Cardiac muscle cell (in vitro differentiated cells and primary cell): ENCODE measurements at regions not wholly inside any gene's neighbourhood (a gene's known extent, or its start where the extent isn't known, plus 50 kb on each side); places are given as distances from the start of the nearest gene placed in this dataset.

Source experiments
- DNase-seq, 2 donors: peaks; one replicate each; pipeline versions ENCODE4 v3.0.0 to v3.0.0-alpha.2; 2010 to 2017; ENCODE audit warnings: low read depth in 1 of 2, low spot score in 1 of 2
- H3K27ac ChIP-seq: fragments of 200-600 bp; sonication (generic); 2 replicates; pipeline ENCODE4 v1.5.1; 2016
- H3K27me3 ChIP-seq: fragments of 200-600 bp; sonication (generic); 2 replicates; pipeline ENCODE4 v1.6.0; 2016; ENCODE audit warnings: control low read depth
- H3K36me3 ChIP-seq: fragments of 200-600 bp; sonication (generic); 2 replicates; pipeline ENCODE4 v1.5.1; 2016; ENCODE audit warnings: control low read depth
- H3K4me1 ChIP-seq: fragments of 200-600 bp; sonication (generic); 2 replicates; pipeline ENCODE4 v1.8.1; 2017; ENCODE audit warnings: low read depth, mild to moderate bottlenecking, mixed run types
- H3K4me3 ChIP-seq: fragments of 200-600 bp; sonication (generic); 2 replicates; pipeline ENCODE4 v1.5.1; 2016; ENCODE audit warnings: mild to moderate bottlenecking
- H3K9me3 ChIP-seq: fragments of 200-600 bp; sonication (generic); 2 replicates; pipeline ENCODE4 v1.5.1; 2017; ENCODE audit warnings: low read depth, mild to moderate bottlenecking, control low read depth
- TF ChIP-seq, protein P1 (sequence below): IDR thresholded peaks from 2 replicates; pipeline ENCODE4 v1.5.1; 2012; ENCODE audit warnings: low read depth, mild to moderate bottlenecking, low read length

DNA sequence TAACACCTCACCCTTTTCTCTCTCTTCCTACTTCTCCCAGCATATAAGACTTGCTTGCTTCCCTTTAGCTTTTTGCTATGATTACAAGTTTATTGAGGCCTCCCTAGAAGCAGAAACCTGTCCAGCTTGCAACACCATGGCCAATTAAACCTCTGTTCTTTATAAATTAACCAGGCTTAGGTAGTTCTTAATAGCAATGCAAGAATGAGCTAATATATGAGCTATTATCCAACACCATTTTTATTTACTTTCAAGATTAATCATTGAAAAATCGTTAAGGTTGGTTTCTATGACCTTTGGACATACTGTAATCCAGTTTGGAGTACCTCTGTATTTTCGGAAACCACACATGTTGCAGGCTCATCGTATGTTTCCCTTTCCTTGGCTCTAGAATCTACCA, 643.1 kb downstream of the ZPLD1 start:
- TF ChIP-seq, protein P1, sequence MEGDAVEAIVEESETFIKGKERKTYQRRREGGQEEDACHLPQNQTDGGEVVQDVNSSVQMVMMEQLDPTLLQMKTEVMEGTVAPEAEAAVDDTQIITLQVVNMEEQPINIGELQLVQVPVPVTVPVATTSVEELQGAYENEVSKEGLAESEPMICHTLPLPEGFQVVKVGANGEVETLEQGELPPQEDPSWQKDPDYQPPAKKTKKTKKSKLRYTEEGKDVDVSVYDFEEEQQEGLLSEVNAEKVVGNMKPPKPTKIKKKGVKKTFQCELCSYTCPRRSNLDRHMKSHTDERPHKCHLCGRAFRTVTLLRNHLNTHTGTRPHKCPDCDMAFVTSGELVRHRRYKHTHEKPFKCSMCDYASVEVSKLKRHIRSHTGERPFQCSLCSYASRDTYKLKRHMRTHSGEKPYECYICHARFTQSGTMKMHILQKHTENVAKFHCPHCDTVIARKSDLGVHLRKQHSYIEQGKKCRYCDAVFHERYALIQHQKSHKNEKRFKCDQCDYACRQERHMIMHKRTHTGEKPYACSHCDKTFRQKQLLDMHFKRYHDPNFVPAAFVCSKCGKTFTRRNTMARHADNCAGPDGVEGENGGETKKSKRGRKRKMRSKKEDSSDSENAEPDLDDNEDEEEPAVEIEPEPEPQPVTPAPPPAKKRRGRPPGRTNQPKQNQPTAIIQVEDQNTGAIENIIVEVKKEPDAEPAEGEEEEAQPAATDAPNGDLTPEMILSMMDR, result no peak
- no peak overlapping the region for H3K4me3 ChIP-seq
- H3K27me3 ChIP-seq, result no peaks in the 10 kb centered on the region
- H3K9me3 ChIP-seq, result no peaks in the 10 kb centered on the region
- no peaks in the 10 kb centered on the region for H3K36me3 ChIP-seq
- H3K27ac ChIP-seq, result no peak overlapping the region
- no peaks in the 10 kb centered on the region for H3K4me1 ChIP-seq
- DNase-seq, result no peak

DNA sequence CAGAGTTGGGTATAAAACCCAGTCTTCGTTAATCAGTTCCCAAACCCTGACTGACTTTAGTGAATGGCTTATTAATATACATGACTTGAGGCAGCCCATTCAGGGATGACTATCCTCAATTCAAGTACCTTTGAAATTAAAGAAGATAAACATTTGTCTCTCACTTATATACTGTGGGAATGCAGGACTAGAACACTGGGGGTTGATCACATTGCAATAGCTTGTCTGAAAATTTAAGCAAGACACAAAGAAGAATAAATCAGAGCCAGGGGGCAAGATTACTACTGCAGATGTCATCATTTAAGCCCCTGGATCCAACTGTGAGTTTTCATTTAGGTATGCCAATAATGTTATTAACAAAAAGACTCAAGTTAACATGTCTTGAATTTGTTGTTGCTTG, 647.7 kb downstream of the ZPLD1 start:
- H3K27me3 ChIP-seq, result no peaks in the 10 kb centered on the region
- DNase-seq, result no peak
- no peaks in the 10 kb centered on the region for H3K36me3 ChIP-seq
- no peaks in the 10 kb centered on the region for H3K4me1 ChIP-seq
- no peak overlapping the region for H3K4me3 ChIP-seq
- TF ChIP-seq, protein P1, result no peak
- no peaks in the 10 kb centered on the region for H3K9me3 ChIP-seq
- no peak overlapping the region for H3K27ac ChIP-seq

DNA sequence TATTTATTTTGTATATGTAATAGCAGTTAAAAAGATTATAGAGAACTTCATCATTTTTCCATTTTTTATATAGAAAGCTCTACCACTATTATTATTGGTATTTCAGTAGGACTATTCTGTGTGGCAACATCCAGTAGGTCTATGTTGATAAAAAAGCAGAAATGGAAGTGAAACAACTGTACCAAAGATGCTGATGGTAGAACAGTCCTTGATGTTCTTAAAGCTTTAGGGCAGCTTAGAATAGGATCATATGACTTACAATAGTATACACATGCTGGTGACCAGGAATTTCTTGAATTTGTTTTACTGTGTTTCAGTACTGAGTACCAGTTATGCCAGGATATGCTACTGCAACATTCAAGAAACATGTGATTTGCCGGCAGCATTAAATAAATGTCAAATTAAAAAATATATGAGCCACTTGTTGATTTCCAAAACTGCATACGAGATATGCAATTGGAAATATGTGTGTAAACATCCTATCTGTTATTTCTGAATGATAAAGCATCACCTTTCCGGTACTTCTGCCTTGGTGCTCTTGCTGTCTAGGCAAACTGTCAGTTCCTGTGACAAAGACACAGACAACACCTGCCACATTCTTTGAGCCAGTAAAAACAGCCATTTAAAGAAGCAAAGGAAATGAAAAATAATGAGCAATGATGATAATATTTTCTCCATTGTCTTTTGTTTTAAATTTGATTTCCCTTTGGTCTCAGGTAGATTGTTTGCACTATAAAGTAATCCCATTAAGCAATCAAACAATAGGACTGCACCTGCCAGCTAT, 649.2 kb downstream of the ZPLD1 start:
- TF ChIP-seq, protein P1, result no peak
- H3K36me3 ChIP-seq, result no peaks in the 10 kb centered on the region
- DNase-seq, result no peak
- H3K27me3 ChIP-seq, result no peaks in the 10 kb centered on the region
- no peak overlapping the region for H3K4me3 ChIP-seq
- no peaks in the 10 kb centered on the region for H3K4me1 ChIP-seq
- no peaks in the 10 kb centered on the region for H3K9me3 ChIP-seq
- H3K27ac ChIP-seq, result no peak overlapping the region

DNA sequence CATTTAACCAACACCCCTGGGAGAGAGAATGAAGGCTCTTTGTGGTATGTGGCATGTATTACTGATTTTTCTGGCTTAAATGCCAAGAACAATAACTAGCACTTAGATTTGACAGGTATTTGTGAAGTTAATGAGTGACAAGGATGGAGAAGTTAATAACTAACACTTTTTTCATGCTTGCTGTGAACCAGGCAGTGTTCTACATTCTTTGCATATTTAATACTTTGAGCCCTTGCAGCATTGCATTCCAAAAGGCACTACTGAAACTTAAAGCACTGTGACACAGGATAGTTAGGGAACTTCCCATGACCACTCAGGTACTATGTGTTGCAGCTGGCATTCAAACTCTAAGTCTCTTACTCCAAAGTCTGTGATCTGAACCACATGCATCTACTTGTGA, 650.6 kb downstream of the ZPLD1 start:
- H3K9me3 ChIP-seq, result no peaks in the 10 kb centered on the region
- TF ChIP-seq, protein P1, result no peak
- no peaks in the 10 kb centered on the region for H3K4me1 ChIP-seq
- H3K27me3 ChIP-seq, result no peaks in the 10 kb centered on the region
- no peak overlapping the region for H3K27ac ChIP-seq
- H3K36me3 ChIP-seq, result no peaks in the 10 kb centered on the region
- peak in 1 of 2 donors; percentile 3 for DNase-seq
- H3K4me3 ChIP-seq, result no peak overlapping the region

DNA sequence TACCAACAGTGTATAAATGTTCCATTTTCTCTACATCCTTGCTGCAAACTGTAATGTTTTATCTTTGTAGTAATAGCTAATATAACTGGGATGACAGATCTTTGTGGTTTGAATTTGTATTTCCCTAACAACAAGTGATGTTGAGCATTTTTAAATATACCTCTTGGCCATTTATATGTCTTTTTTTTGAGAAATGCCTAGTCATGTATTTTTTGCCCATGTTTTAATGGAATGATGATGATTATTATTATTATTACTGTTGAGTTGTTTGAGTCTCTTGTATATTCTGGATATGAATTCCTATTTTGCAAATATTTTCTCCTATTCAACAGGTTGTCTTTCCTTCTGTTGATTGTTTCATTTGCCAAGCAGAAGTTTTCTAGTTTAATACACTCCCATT, 654.9 kb downstream of the ZPLD1 start:
- Histone ChIP-seq H3K27me3 (no peaks in the 10 kb centered on the region), H3K36me3 (no peaks in the 10 kb centered on the region), H3K4me3 (no peak overlapping the region), H3K27ac (no peak overlapping the region), H3K9me3 (no peaks in the 10 kb centered on the region), H3K4me1 (no peaks in the 10 kb centered on the region)
- no peak for DNase-seq
- TF ChIP-seq, protein P1, result no peak

DNA sequence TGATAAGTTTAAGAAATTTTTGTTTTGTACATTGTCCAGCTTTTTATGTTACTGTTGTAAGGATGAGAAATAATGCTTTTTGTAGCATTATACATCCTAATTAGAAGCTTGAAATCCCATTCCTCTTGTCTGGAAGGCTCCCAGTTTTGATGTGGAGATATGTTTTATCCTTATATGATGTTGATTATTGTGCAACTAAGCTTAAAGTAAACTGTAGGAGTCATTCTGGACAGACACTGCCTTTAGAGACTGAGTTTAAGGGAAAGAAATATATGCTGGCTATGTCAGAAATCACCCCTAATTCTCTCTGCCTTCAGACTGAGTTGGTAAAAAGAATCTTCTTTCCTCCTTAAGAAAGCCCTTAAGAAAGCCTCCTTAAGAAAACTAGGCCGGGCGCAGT, 670.4 kb downstream of the ZPLD1 start:
- no peak for DNase-seq

More for the DNA sequence above, 670.4 kb downstream of the ZPLD1 start:
- TF ChIP-seq, protein P1, result no peak
- no peaks in the 10 kb centered on the region for H3K4me1 ChIP-seq
- H3K9me3 ChIP-seq, result no peaks in the 10 kb centered on the region
- no peak overlapping the region for H3K27ac ChIP-seq
- no peak overlapping the region for H3K4me3 ChIP-seq
- H3K36me3 ChIP-seq, result no peaks in the 10 kb centered on the region
- H3K27me3 ChIP-seq, result no peaks in the 10 kb centered on the region
